ENCODE measurements at regions not wholly inside any gene's neighbourhood (a gene's known extent, or its start where the extent isn't known, plus 50 kb on each side); places are given as distances from the start of the nearest gene placed in this dataset.

- Mint-ChIP-seq H3K27ac (no peak overlapping the region), H3K36me3 (ENCODE audit: low read depth) (no peaks in the 10 kb centered on the region), H3K9me3 (peaks cover 14% of the 10 kb centered on the region), H3K27me3 (no peaks in the 10 kb centered on the region), H3K4me1 (ENCODE audit: low read depth) (no peaks in the 10 kb centered on the region), H3K4me3 (no peak overlapping the region)
- intact Hi-C loops (cut with micrococcal nuclease): no loop called here
- ChIA-PET CTCF (no interaction called here), POLR2A (no interaction called here)
- no peak for ATAC-seq
- no peak for DNase-seq
- TF ChIP-seq, protein P1, sequence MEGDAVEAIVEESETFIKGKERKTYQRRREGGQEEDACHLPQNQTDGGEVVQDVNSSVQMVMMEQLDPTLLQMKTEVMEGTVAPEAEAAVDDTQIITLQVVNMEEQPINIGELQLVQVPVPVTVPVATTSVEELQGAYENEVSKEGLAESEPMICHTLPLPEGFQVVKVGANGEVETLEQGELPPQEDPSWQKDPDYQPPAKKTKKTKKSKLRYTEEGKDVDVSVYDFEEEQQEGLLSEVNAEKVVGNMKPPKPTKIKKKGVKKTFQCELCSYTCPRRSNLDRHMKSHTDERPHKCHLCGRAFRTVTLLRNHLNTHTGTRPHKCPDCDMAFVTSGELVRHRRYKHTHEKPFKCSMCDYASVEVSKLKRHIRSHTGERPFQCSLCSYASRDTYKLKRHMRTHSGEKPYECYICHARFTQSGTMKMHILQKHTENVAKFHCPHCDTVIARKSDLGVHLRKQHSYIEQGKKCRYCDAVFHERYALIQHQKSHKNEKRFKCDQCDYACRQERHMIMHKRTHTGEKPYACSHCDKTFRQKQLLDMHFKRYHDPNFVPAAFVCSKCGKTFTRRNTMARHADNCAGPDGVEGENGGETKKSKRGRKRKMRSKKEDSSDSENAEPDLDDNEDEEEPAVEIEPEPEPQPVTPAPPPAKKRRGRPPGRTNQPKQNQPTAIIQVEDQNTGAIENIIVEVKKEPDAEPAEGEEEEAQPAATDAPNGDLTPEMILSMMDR (IDR thresholded peaks at IDR 0.05): no peak
Measured at GRCh38 chr21:20440338-20440737, 557.9 kb upstream of the NCAM2 start.

DNA sequence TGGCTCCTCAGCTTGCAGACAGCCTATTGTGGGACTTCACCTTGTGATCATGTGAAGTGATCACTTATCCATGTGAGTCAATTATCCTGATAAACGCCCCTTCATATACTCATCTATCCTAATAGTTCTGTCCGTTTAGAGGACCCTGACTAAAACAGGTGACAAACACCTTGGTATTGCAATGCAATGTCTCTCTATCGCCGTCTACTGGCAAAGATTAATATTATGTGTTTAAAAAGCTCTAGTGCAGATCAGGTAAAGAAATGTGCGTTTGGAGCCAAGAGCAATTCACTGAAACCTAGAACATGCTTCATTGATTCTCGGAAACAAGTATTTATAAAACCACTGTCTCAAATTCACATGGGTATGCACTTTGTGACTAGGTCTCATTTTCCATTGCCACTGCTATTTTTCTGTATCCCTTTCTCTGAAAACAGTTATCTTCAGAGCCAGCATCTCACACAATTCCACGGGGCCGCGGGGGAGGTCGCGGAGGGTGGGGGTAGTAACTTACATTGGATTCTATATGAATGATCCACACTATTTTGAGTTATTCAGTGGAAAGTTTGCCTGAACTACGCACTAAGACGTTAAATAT is 554.6 kb upstream of the NCAM2 start:
- intact Hi-C loops (cut with micrococcal nuclease): no loop called here
- Mint-ChIP-seq H3K27me3 (no peaks in the 10 kb centered on the region), H3K4me3 (no peak overlapping the region), H3K4me1 (ENCODE audit: low read depth) (no peaks in the 10 kb centered on the region), H3K9me3 (peaks cover 6% of the 10 kb centered on the region), H3K36me3 (ENCODE audit: low read depth) (no peaks in the 10 kb centered on the region), H3K27ac (no peak overlapping the region)
- ATAC-seq (no peak), DNase-seq (no peak)
- TF ChIP-seq, protein P1 (IDR thresholded peaks at IDR 0.05): peak; percentile 56
- ChIA-PET POLR2A (interaction anchor here (0.5 kb wide), 1 partner anchor 17 kb away, joined by 3 read pairs; no protein-coding TSS in a partner anchor), CTCF (no interaction called here)

DNA sequence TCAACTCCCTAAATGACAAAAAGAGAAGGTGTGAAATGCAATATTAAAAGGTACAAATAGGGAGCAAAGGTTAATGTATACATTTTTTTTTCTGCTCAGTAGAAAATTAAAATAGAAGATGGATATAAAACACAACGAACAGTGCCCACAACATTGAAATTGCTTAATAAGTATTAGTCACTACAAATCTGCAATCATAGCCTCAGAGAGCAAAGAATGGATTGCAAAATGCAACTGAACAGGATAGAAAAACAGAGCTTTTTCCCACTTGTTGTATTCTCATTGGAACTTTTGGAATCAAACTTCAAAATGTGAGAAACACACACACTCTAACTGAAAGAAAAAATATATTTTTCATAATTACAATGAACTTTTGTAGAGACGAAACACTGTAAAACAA is 552.2 kb upstream of the NCAM2 start:
- ATAC-seq: no peak
- Mint-ChIP-seq H3K36me3 (ENCODE audit: low read depth) (no peaks in the 10 kb centered on the region), H3K4me1 (ENCODE audit: low read depth) (no peaks in the 10 kb centered on the region), H3K9me3 (peaks cover 6% of the 10 kb centered on the region), H3K4me3 (no peak overlapping the region), H3K27me3 (no peaks in the 10 kb centered on the region), H3K27ac (no peak overlapping the region)
- intact Hi-C loops (cut with micrococcal nuclease): no loop called here
- CTCF ChIA-PET: interaction anchor here (1.1 kb wide), 1 partner anchor 114 kb away, joined by 3 read pairs; no protein-coding TSS in a partner anchor
- TF ChIP-seq, protein P1 (IDR thresholded peaks at IDR 0.05): no peak
- POLR2A ChIA-PET: no interaction called here
- DNase-seq: no peak

DNA sequence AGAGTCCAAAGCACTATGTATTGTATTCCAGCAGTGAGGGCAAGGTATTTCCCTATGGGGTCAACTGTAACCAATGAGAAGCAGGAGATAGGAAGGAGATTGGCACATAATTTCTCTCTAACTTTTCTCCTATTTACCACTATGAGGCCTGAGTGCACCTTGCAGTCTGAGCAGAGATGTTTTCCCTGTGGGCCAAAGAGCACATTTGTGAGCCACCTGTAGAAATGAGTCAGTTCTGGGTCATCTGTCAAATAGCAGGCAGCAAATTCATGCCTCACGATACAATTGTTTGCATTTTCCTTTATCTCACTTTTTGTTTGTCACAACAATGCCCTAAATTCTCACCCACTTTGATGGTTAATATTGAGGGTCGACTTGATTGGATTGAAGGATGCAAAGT is 547.2 kb upstream of the NCAM2 start:
- ChIA-PET POLR2A (no interaction called here), CTCF (no interaction called here)
- intact Hi-C loops (cut with micrococcal nuclease): no loop called here
- no peak for DNase-seq
- ATAC-seq: no peak
- Mint-ChIP-seq H3K4me3 (no peak overlapping the region), H3K27me3 (no peaks in the 10 kb centered on the region), H3K36me3 (ENCODE audit: low read depth) (no peaks in the 10 kb centered on the region), H3K9me3 (no peaks in the 10 kb centered on the region), H3K27ac (no peak overlapping the region), H3K4me1 (ENCODE audit: low read depth) (no peaks in the 10 kb centered on the region)
- TF ChIP-seq, protein P1 (IDR thresholded peaks at IDR 0.05): no peak

DNA sequence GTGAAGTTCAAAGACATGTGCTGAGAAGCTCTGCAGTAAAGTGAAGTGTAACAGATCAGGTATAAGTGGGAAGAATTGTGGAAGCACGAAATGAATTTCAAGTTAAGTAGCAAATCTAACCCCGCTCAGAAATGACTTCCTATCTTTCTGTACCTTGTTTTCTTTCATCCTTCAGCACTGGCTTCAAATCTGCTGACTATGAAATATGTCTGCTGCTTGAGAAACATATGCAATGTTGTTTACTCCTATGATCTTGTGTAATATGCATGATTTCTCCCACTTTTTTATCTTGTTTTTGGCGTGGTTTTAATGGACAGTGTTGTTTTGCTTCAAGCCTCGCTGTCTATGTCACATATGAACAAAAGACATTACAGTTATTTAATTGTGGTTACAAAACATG is 545.3 kb upstream of the NCAM2 start:
- CTCF ChIA-PET: no interaction called here
- H3K4me1 Mint-ChIP-seq (ENCODE audit: low read depth): no peaks in the 10 kb centered on the region
- no peak for DNase-seq

More for the DNA sequence above, 545.3 kb upstream of the NCAM2 start:
- POLR2A ChIA-PET: no interaction called here
- Mint-ChIP-seq H3K27me3 (no peaks in the 10 kb centered on the region), H3K9me3 (no peaks in the 10 kb centered on the region), H3K36me3 (ENCODE audit: low read depth) (no peaks in the 10 kb centered on the region), H3K4me3 (no peak overlapping the region), H3K27ac (no peak overlapping the region)
- intact Hi-C loops (cut with micrococcal nuclease): no loop called here
- no peak for ATAC-seq
- TF ChIP-seq, protein P1 (IDR thresholded peaks at IDR 0.05): no peak
